OCI-LY7 (cell line): ENCODE measurements at regions not wholly inside any gene's neighbourhood (a gene's known extent, or its start where the extent isn't known, plus 50 kb on each side); places are given as distances from the start of the nearest gene placed in this dataset.

ENCODE experiments used
- BruUV-seq: library from RNA; stranded (reverse); fragments of 400-500 nt; replicated peaks from 2 replicates; lab custom pipeline; 2021; lab: Mats Ljungman, UMichigan
- CTCF ChIA-PET: fragments of 300-600 bp; sonication (Branson Sonifier 250); formaldehyde crosslinking; loops from one replicate; lab custom pipeline; 2022; ENCODE audit warnings: antibody characterized with exemption; ENCODE audit not compliant: unreplicated experiment; lab: Charles Lee
- POLR2A ChIA-PET: fragments of 300-600 bp; sonication (Branson Sonifier 250); formaldehyde crosslinking; loops from one replicate; lab custom pipeline; 2022; ENCODE audit warnings: antibody characterized with exemption; lab: Charles Lee
- DNase-seq: peaks from one replicate; pipeline ENCODE4 v3.0.0-alpha.2; 2015; ENCODE audit warnings: low spot score
- H2AFZ ChIP-seq: fragments of 200-600 bp; sonication (generic), shearing (Covaris generic); 2 replicates; pipeline ENCODE4 v1.6.1; 2014; ENCODE audit warnings: mild to moderate bottlenecking, antibody characterized with exemption, low read length, moderate library complexity
- H3K27ac ChIP-seq: fragments of 200-600 bp; sonication (generic); 2 replicates; pipeline ENCODE4 v1.5.1; 2014; ENCODE audit warnings: mixed run types, low read depth, mild to moderate bottlenecking, moderate library complexity, low read length, inconsistent platforms; ENCODE audit not compliant: poor library complexity, severe bottlenecking
- H3K36me3 ChIP-seq: fragments of 200-600 bp; sonication (generic); 2 replicates; pipeline ENCODE4 v1.6.1; 2014; ENCODE audit warnings: mild to moderate bottlenecking, antibody characterized with exemption, low read length, moderate library complexity, mixed read lengths; ENCODE audit not compliant: insufficient read depth
- H3K4me1 ChIP-seq: fragments of 200-600 bp; sonication (generic); 2 replicates; pipeline ENCODE4 v1.5.1; 2014; ENCODE audit warnings: mild to moderate bottlenecking, low read length; ENCODE audit not compliant: insufficient read depth, poor library complexity, severe bottlenecking
- H3K4me2 ChIP-seq: fragments of 200-600 bp; sonication (generic); 2 replicates; pipeline ENCODE4 v1.6.1; 2014; ENCODE audit warnings: mild to moderate bottlenecking, low read length
- H3K4me3 ChIP-seq: fragments of 200-600 bp; sonication (generic); 2 replicates; pipeline ENCODE4 v1.5.1; 2014; ENCODE audit warnings: mild to moderate bottlenecking, low read depth, low read length; ENCODE audit not compliant: poor library complexity, severe bottlenecking
- H3K79me2 ChIP-seq: fragments of 200-600 bp; sonication (generic); 2 replicates; pipeline ENCODE4 v1.6.1; 2016; ENCODE audit warnings: low read depth, mild to moderate bottlenecking, low read length, moderate library complexity, mixed read lengths; ENCODE audit not compliant: insufficient read depth
- H3K9me2 ChIP-seq: fragments of 200-600 bp; sonication (generic); 2 replicates; pipeline ENCODE4 v1.6.1; 2016; ENCODE audit warnings: mild to moderate bottlenecking, low read length, mixed read lengths; ENCODE audit not compliant: insufficient read depth
- H3K9me3 ChIP-seq: fragments of 200-600 bp; sonication (generic); 2 replicates; pipeline ENCODE4 v1.6.1; 2014; ENCODE audit warnings: mild to moderate bottlenecking, mixed run types, low read length, mixed read lengths
- H4K20me1 ChIP-seq: fragments of 200-600 bp; sonication (generic); 2 replicates; pipeline ENCODE4 v1.6.1; 2014; ENCODE audit warnings: mild to moderate bottlenecking, antibody characterized with exemption, low read length, moderate library complexity, mixed read lengths; ENCODE audit not compliant: insufficient read depth
- CTCF ChIP-seq: fragments of 200-600 bp; sonication (generic); conservative IDR thresholded peaks from 2 replicates; pipeline ENCODE4 v1.5.1; 2014; ENCODE audit warnings: mild to moderate bottlenecking, antibody characterized with exemption, low read length, moderate library complexity, mixed read lengths
- EZH2phosphoT487 ChIP-seq: fragments of 200-600 bp; sonication (generic); IDR thresholded peaks from 2 replicates; pipeline ENCODE4 v1.6.1; 2018; ENCODE audit warnings: low read depth, borderline replicate concordance, mild to moderate bottlenecking, mixed run types, antibody characterized with exemption, low read length, moderate library complexity, mixed read lengths
- intact Hi-C: fragments of 100-400 bp; cut with micrococcal nuclease; formaldehyde crosslinking; loops from one replicate; pipeline ENCODE4 v1.10.0; 2022; ENCODE audit not compliant: unreplicated experiment

GRCh38 chr1:5716126-5716525 lies 276.1 kb downstream of the NPHP4 start:
- Histone ChIP-seq H3K9me3 (no peaks in the 10 kb centered on the region), H2AFZ (no peak overlapping the region), H4K20me1 (no peaks in the 10 kb centered on the region), H3K36me3 (no peaks in the 10 kb centered on the region), H3K27ac (no peak overlapping the region), H3K9me2 (no peaks in the 10 kb centered on the region), H3K4me1 (peaks cover 10% of the 10 kb centered on the region), H3K4me3 (no peak overlapping the region), H3K79me2 (no peaks in the 10 kb centered on the region), H3K4me2 (no peak overlapping the region)
- POLR2A ChIA-PET, result interaction anchor here (0.7 kb wide), 1 partner anchor 9 kb away, joined by 5 read pairs; no protein-coding TSS in a partner anchor
- DNase-seq, result no peak
- no TSS peak for BruUV-seq
- CTCF ChIA-PET, result no interaction called here
- intact Hi-C loops, result no loop called here
- no peak for TF ChIP-seq EZH2phosphoT487
- no peak for TF ChIP-seq CTCF

DNA sequence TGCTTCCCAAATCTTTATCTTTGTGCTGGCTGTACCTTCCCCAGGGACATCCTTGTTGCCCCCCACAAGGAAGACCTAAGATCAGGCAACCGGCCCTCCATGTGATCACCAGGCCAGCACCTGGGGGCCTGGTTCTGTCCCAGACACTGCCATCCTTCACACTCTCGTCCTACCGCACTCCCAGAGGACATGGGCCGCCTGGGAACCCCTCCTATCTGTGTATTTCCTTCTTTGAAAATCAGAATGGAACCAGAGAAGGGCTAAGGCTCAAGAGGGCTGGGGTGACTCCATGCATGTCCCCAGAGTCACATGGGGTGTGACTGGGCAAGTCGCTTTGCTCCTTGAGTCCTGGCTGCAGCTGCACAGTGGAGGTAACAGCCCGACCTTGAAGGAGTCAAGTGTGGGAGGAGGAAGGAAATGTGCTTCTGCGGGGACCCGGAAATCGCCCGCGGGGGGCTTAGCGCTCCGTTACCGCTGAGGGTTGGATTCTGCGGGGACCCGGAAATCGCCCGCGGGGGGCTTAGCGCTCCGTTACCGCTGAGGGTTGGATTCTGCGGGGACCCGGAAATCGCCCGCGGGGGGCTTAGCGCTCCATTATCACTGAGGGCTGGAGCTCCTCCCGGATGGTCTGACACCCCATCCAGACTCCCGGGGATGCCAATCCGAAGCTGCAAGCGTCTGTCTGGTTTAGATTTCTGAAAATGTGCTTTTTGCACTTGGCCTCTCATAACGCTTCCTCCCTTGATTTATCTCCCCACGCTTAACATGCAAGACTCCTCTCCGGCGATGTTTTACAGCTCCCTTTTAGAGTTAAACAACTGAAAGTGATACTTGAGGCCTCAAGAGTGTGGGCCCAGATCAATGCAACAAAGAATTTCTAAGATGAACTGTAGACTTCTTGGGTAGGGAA lies 278.9 kb downstream of the NPHP4 start:
- Histone ChIP-seq H4K20me1 (no peaks in the 10 kb centered on the region), H3K4me1 (peaks cover 10% of the 10 kb centered on the region), H3K9me3 (no peaks in the 10 kb centered on the region), H3K4me2 (no peak overlapping the region), H3K36me3 (no peaks in the 10 kb centered on the region), H3K9me2 (no peaks in the 10 kb centered on the region), H2AFZ (no peak overlapping the region), H3K27ac (no peak overlapping the region), H3K79me2 (no peaks in the 10 kb centered on the region), H3K4me3 (no peak overlapping the region)
- DNase-seq, result no peak
- no TSS peak for BruUV-seq
- CTCF ChIA-PET, result no interaction called here
- intact Hi-C loops, result no loop called here
- POLR2A ChIA-PET, result no interaction called here
- TF ChIP-seq CTCF (no peak), EZH2phosphoT487 (no peak)

- H3K36me3 ChIP-seq, result no peaks in the 10 kb centered on the region
- H3K9me2 ChIP-seq, result no peaks in the 10 kb centered on the region
- intact Hi-C loops, result no loop called here
- POLR2A ChIA-PET, result no interaction called here
- H3K4me1 ChIP-seq, result peaks cover 4% of the 10 kb centered on the region
- H3K79me2 ChIP-seq, result no peaks in the 10 kb centered on the region
- H2AFZ ChIP-seq, result no peak overlapping the region
- no peak overlapping the region for H3K4me2 ChIP-seq
- no peaks in the 10 kb centered on the region for H3K9me3 ChIP-seq
- TF ChIP-seq EZH2phosphoT487 (no peak), CTCF (no peak)
- no peak overlapping the region for H3K4me3 ChIP-seq
- H4K20me1 ChIP-seq, result no peaks in the 10 kb centered on the region
- CTCF ChIA-PET, result no interaction called here
- no peak overlapping the region for H3K27ac ChIP-seq
- DNase-seq, result no peak
- BruUV-seq, result no TSS peak
These were observed 280.1 kb downstream of the NPHP4 start for GRCh38 chr1:5711956-5712645.
